Activated naive CD8-positive, alpha-beta T cell treated with anti-CD3 and anti-CD28 coated beads for 36 hours (primary cell): ENCODE measurements at regions not wholly inside any gene's neighbourhood (a gene's known extent, or its start where the extent isn't known, plus 50 kb on each side); places are given as distances from the start of the nearest gene placed in this dataset.

ENCODE experiments used
- DNase-seq: peaks from one replicate; pipeline ENCODE4 v3.0.0; 2021
- H3K27ac Mint-ChIP-seq: one replicate; pipeline ENCODE4 v1.8.0; 2022; ENCODE audit warnings: mild to moderate bottlenecking, moderate library complexity, mixed read lengths
- H3K27me3 Mint-ChIP-seq: one replicate; pipeline ENCODE4 v1.8.0; 2022; ENCODE audit warnings: mild to moderate bottlenecking, mixed read lengths
- H3K36me3 Mint-ChIP-seq: one replicate; pipeline ENCODE4 v1.8.0; 2021; ENCODE audit warnings: mild to moderate bottlenecking, mixed read lengths
- H3K4me1 Mint-ChIP-seq: one replicate; pipeline ENCODE4 v1.8.0; 2021; ENCODE audit warnings: mixed read lengths
- H3K4me3 Mint-ChIP-seq: one replicate; pipeline ENCODE4 v1.8.0; 2022; ENCODE audit warnings: mild to moderate bottlenecking, moderate library complexity, mixed read lengths
- H3K9me3 Mint-ChIP-seq: one replicate; pipeline ENCODE4 v1.8.0; 2022; ENCODE audit warnings: mixed read lengths

- H3K4me1 Mint-ChIP-seq = peaks cover 2% of the 10 kb centered on the region
- H3K9me3 Mint-ChIP-seq = no peaks in the 10 kb centered on the region
- no peak for DNase-seq
- peaks cover 14% of the 10 kb centered on the region for H3K27me3 Mint-ChIP-seq
- no peak overlapping the region for H3K4me3 Mint-ChIP-seq
- no peaks in the 10 kb centered on the region for H3K36me3 Mint-ChIP-seq
- no peak overlapping the region for H3K27ac Mint-ChIP-seq
Observed at GRCh38 chr4:112885897-112886296, 163.6 kb upstream of the ANK2 start.

GRCh38 chr4:112888622-112889021 lies 160.8 kb upstream of the ANK2 start:
- H3K36me3 Mint-ChIP-seq = no peaks in the 10 kb centered on the region
- no peaks in the 10 kb centered on the region for H3K9me3 Mint-ChIP-seq
- H3K4me1 Mint-ChIP-seq = peaks cover 2% of the 10 kb centered on the region
- DNase-seq = no peak
- H3K27ac Mint-ChIP-seq = no peak overlapping the region
- peaks cover 14% of the 10 kb centered on the region for H3K27me3 Mint-ChIP-seq
- H3K4me3 Mint-ChIP-seq = no peak overlapping the region

GRCh38 chr4:112889199-112889598 lies 160.3 kb upstream of the ANK2 start:
- Mint-ChIP-seq H3K27me3 (peaks cover 14% of the 10 kb centered on the region), H3K4me1 (peaks cover 2% of the 10 kb centered on the region), H3K9me3 (no peaks in the 10 kb centered on the region), H3K27ac (no peak overlapping the region), H3K4me3 (no peak overlapping the region), H3K36me3 (no peaks in the 10 kb centered on the region)
- DNase-seq = no peak

GRCh38 chr4:112889619-112890527 lies 159.6 kb upstream of the ANK2 start:
- no peak for DNase-seq
- no peaks in the 10 kb centered on the region for H3K36me3 Mint-ChIP-seq
- H3K4me3 Mint-ChIP-seq = no peak overlapping the region
- no peaks in the 10 kb centered on the region for H3K9me3 Mint-ChIP-seq
- no peak overlapping the region for H3K27ac Mint-ChIP-seq
- H3K4me1 Mint-ChIP-seq = peaks cover 2% of the 10 kb centered on the region
- H3K27me3 Mint-ChIP-seq = peaks cover 14% of the 10 kb centered on the region

- peaks cover 14% of the 10 kb centered on the region for H3K27me3 Mint-ChIP-seq
- no peak overlapping the region for H3K4me3 Mint-ChIP-seq
- H3K36me3 Mint-ChIP-seq = no peaks in the 10 kb centered on the region
- no peak overlapping the region for H3K27ac Mint-ChIP-seq
- peaks cover 2% of the 10 kb centered on the region for H3K4me1 Mint-ChIP-seq
- H3K9me3 Mint-ChIP-seq = no peaks in the 10 kb centered on the region
- DNase-seq = no peak
Observed at GRCh38 chr4:112894480-112894879, 155.0 kb upstream of the ANK2 start.

GRCh38 chr4:112894951-112895350 lies 154.5 kb upstream of the ANK2 start:
- H3K27me3 Mint-ChIP-seq = peaks cover 17% of the 10 kb centered on the region
- no peaks in the 10 kb centered on the region for H3K9me3 Mint-ChIP-seq
- no peaks in the 10 kb centered on the region for H3K36me3 Mint-ChIP-seq
- no peak for DNase-seq
- no peak overlapping the region for H3K4me3 Mint-ChIP-seq
- H3K27ac Mint-ChIP-seq = no peak overlapping the region
- no peaks in the 10 kb centered on the region for H3K4me1 Mint-ChIP-seq

GRCh38 chr4:112895811-112896608 lies 153.4 kb upstream of the ANK2 start:
- Mint-ChIP-seq H3K4me1 (no peaks in the 10 kb centered on the region), H3K27me3 (peaks cover 23% of the 10 kb centered on the region), H3K9me3 (no peaks in the 10 kb centered on the region), H3K36me3 (no peaks in the 10 kb centered on the region), H3K27ac (no peak overlapping the region), H3K4me3 (no peak overlapping the region)
- no peak for DNase-seq

- no peaks in the 10 kb centered on the region for H3K4me1 Mint-ChIP-seq
- H3K27ac Mint-ChIP-seq = no peak overlapping the region
- H3K36me3 Mint-ChIP-seq = no peaks in the 10 kb centered on the region
- no peak for DNase-seq
- H3K4me3 Mint-ChIP-seq = no peak overlapping the region
- peaks cover 27% of the 10 kb centered on the region for H3K27me3 Mint-ChIP-seq
- no peaks in the 10 kb centered on the region for H3K9me3 Mint-ChIP-seq
Observed at GRCh38 chr4:112896609-112897190, 152.8 kb upstream of the ANK2 start.

- peaks cover 28% of the 10 kb centered on the region for H3K27me3 Mint-ChIP-seq
- H3K4me1 Mint-ChIP-seq = no peaks in the 10 kb centered on the region
- H3K27ac Mint-ChIP-seq = no peak overlapping the region
- H3K4me3 Mint-ChIP-seq = no peak overlapping the region
- H3K36me3 Mint-ChIP-seq = no peaks in the 10 kb centered on the region
- H3K9me3 Mint-ChIP-seq = no peaks in the 10 kb centered on the region
- no peak for DNase-seq
Observed at GRCh38 chr4:112897543-112897942, 151.9 kb upstream of the ANK2 start.

- Mint-ChIP-seq H3K4me3 (no peak overlapping the region), H3K9me3 (no peaks in the 10 kb centered on the region), H3K4me1 (no peaks in the 10 kb centered on the region), H3K36me3 (no peaks in the 10 kb centered on the region), H3K27me3 (peaks cover 28% of the 10 kb centered on the region), H3K27ac (no peak overlapping the region)
- no peak for DNase-seq
Observed at GRCh38 chr4:112898357-112899141, 150.9 kb upstream of the ANK2 start.

GRCh38 chr4:112900416-112900815 lies 149.0 kb upstream of the ANK2 start:
- Mint-ChIP-seq H3K9me3 (no peaks in the 10 kb centered on the region), H3K27ac (no peak overlapping the region), H3K4me3 (no peak overlapping the region), H3K27me3 (peaks cover 28% of the 10 kb centered on the region), H3K4me1 (no peaks in the 10 kb centered on the region), H3K36me3 (no peaks in the 10 kb centered on the region)
- DNase-seq = no peak

- no peaks in the 10 kb centered on the region for H3K4me1 Mint-ChIP-seq
- DNase-seq = no peak
- peaks cover 28% of the 10 kb centered on the region for H3K27me3 Mint-ChIP-seq
- no peaks in the 10 kb centered on the region for H3K9me3 Mint-ChIP-seq
- no peaks in the 10 kb centered on the region for H3K36me3 Mint-ChIP-seq
- no peak overlapping the region for H3K27ac Mint-ChIP-seq
- H3K4me3 Mint-ChIP-seq = no peak overlapping the region
Observed at GRCh38 chr4:112901962-112902411, 147.5 kb upstream of the ANK2 start.

GRCh38 chr4:112905728-112906127 lies 143.7 kb upstream of the ANK2 start:
- H3K4me3 Mint-ChIP-seq = no peak overlapping the region
- peaks cover 5% of the 10 kb centered on the region for H3K4me1 Mint-ChIP-seq
- no peaks in the 10 kb centered on the region for H3K9me3 Mint-ChIP-seq
- H3K36me3 Mint-ChIP-seq = no peaks in the 10 kb centered on the region
- no peak for DNase-seq
- H3K27ac Mint-ChIP-seq = no peak overlapping the region
- peaks cover 14% of the 10 kb centered on the region for H3K27me3 Mint-ChIP-seq

- H3K9me3 Mint-ChIP-seq = no peaks in the 10 kb centered on the region
- no peak for DNase-seq
- no peak overlapping the region for H3K27ac Mint-ChIP-seq
- H3K36me3 Mint-ChIP-seq = no peaks in the 10 kb centered on the region
- peaks cover 5% of the 10 kb centered on the region for H3K4me1 Mint-ChIP-seq
- H3K27me3 Mint-ChIP-seq = peaks cover 10% of the 10 kb centered on the region
- H3K4me3 Mint-ChIP-seq = no peak overlapping the region
Observed at GRCh38 chr4:112908511-112908910, 140.9 kb upstream of the ANK2 start.
